ENCODE measurements at regions not wholly inside any gene's neighbourhood (a gene's known extent, or its start where the extent isn't known, plus 50 kb on each side); places are given as distances from the start of the nearest gene placed in this dataset.

- Histone ChIP-seq H3K9me3 (ENCODE audit: severe bottlenecking) (no peaks in the 10 kb centered on the region), H3K27ac (ENCODE audit: poor library complexity, severe bottlenecking) (no peak overlapping the region), H3K4me3 (ENCODE audit: severe bottlenecking) (no peak overlapping the region), H3K36me3 (ENCODE audit: low read depth) (no peaks in the 10 kb centered on the region), H3K4me1 (ENCODE audit: insufficient read depth, poor library complexity, severe bottlenecking) (no peaks in the 10 kb centered on the region), H3K27me3 (ENCODE audit: insufficient read depth, poor library complexity, severe bottlenecking) (no peaks in the 10 kb centered on the region)
- ATAC-seq (ENCODE audit: low read depth) (no peak), DNase-seq (ENCODE audit: low spot score) (no peak)
- no peak for TF ChIP-seq CTCF (IDR thresholded peaks at IDR 0.05; ENCODE audit: poor library complexity, severe bottlenecking)
Measured at GRCh38 chr10:7498111-7498510, 87.3 kb upstream of the SFMBT2 start.

DNA sequence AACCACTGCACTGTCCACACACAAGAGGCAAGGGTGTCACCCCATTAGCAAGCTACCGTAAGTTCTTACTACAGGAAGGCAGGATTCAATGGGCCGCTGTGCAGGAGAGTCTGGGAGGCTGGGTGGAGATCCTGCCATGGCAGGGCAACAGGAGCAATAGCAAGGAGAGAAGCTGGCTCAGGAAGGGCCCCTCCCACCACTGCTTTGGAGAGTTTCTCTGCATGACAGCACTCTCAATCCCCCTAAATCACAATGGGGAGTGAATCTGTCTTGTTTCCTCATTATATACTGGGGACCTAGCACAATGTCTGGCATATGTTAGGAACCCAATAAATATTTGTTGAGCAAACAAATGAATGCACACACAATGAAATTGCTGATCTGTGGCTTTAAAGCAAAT, 83.2 kb upstream of the SFMBT2 start:
- no peak for ATAC-seq (ENCODE audit: low read depth)

GRCh38 chr10:7492660-7493046, 81.8 kb upstream of the SFMBT2 start:
- Histone ChIP-seq H3K4me3 (ENCODE audit: severe bottlenecking) (no peak overlapping the region), H3K36me3 (ENCODE audit: low read depth) (no peaks in the 10 kb centered on the region), H3K9me3 (ENCODE audit: severe bottlenecking) (no peaks in the 10 kb centered on the region), H3K4me1 (ENCODE audit: insufficient read depth, poor library complexity, severe bottlenecking) (no peaks in the 10 kb centered on the region), H3K27me3 (ENCODE audit: insufficient read depth, poor library complexity, severe bottlenecking) (no peaks in the 10 kb centered on the region), H3K27ac (ENCODE audit: poor library complexity, severe bottlenecking) (no peak overlapping the region)
- DNase-seq (ENCODE audit: low spot score) (no peak), ATAC-seq (ENCODE audit: low read depth) (no peak)
- TF ChIP-seq CTCF (IDR thresholded peaks at IDR 0.05; ENCODE audit: poor library complexity, severe bottlenecking) = no peak

More for the DNA sequence above, 83.2 kb upstream of the SFMBT2 start:
- Histone ChIP-seq H3K9me3 (ENCODE audit: severe bottlenecking) (no peaks in the 10 kb centered on the region), H3K4me3 (ENCODE audit: severe bottlenecking) (no peak overlapping the region), H3K4me1 (ENCODE audit: insufficient read depth, poor library complexity, severe bottlenecking) (no peaks in the 10 kb centered on the region), H3K27ac (ENCODE audit: poor library complexity, severe bottlenecking) (no peak overlapping the region), H3K36me3 (ENCODE audit: low read depth) (no peaks in the 10 kb centered on the region), H3K27me3 (ENCODE audit: insufficient read depth, poor library complexity, severe bottlenecking) (no peaks in the 10 kb centered on the region)
- no peak for DNase-seq (ENCODE audit: low spot score)
- no peak for TF ChIP-seq CTCF (IDR thresholded peaks at IDR 0.05; ENCODE audit: poor library complexity, severe bottlenecking)

DNA sequence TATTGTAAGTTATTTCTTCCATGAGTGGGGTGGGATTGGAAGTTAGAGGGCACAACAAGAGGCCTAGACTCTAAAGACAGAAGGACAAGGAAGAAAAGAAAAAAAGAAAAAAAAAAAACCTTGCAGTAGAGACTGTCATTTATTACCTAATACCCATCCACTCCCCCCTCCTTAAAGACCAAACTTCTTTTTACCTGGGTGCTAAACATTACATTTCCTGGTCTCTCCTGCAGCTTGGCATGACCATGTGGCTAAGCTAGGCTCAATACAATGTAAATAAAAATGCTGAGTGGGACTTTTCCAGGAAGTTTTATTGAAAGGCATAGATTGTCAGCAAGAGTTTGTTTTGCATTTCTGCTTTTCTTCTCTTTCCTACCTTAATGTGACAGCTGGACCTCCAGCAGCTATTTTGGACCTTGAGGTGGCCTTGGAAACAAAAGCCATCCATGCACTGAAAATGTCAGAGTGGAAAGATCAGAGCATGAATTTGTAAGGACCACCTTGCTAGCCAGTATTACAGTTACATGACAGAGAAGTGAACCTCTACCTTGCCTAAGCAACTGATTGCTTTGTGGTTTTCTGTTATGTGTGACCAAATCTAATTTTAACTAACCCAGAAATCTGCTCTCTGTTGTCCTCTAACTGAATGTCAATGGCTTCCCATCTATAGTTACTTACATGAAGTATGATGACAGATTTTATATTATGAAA, 81.3 kb upstream of the SFMBT2 start:
- Histone ChIP-seq H3K9me3 (ENCODE audit: severe bottlenecking) (no peaks in the 10 kb centered on the region), H3K27ac (ENCODE audit: poor library complexity, severe bottlenecking) (no peak overlapping the region), H3K4me1 (ENCODE audit: insufficient read depth, poor library complexity, severe bottlenecking) (no peaks in the 10 kb centered on the region), H3K27me3 (ENCODE audit: insufficient read depth, poor library complexity, severe bottlenecking) (no peaks in the 10 kb centered on the region), H3K4me3 (ENCODE audit: severe bottlenecking) (no peak overlapping the region), H3K36me3 (ENCODE audit: low read depth) (no peaks in the 10 kb centered on the region)
- ATAC-seq (ENCODE audit: low read depth) = no peak
- no peak for TF ChIP-seq CTCF (IDR thresholded peaks at IDR 0.05; ENCODE audit: poor library complexity, severe bottlenecking)
- DNase-seq (ENCODE audit: low spot score) = no peak

- DNase-seq (ENCODE audit: low spot score) (no peak), ATAC-seq (ENCODE audit: low read depth) (no peak)
- no peak for TF ChIP-seq CTCF (IDR thresholded peaks at IDR 0.05; ENCODE audit: poor library complexity, severe bottlenecking)
- no peaks in the 10 kb centered on the region for H3K36me3 ChIP-seq (ENCODE audit: low read depth)
- no peaks in the 10 kb centered on the region for H3K4me1 ChIP-seq (ENCODE audit: insufficient read depth, poor library complexity, severe bottlenecking)
- no peaks in the 10 kb centered on the region for H3K27me3 ChIP-seq (ENCODE audit: insufficient read depth, poor library complexity, severe bottlenecking)
- H3K4me3 ChIP-seq (ENCODE audit: severe bottlenecking) = no peak overlapping the region
- H3K9me3 ChIP-seq (ENCODE audit: severe bottlenecking) = no peaks in the 10 kb centered on the region
- no peak overlapping the region for H3K27ac ChIP-seq (ENCODE audit: poor library complexity, severe bottlenecking)
Measured at GRCh38 chr10:7491230-7491629, 80.4 kb upstream of the SFMBT2 start.

All from RWPE2 (cell line).